Lower leg skin (tissue), 3 donors: ENCODE measurements at regions not wholly inside any gene's neighbourhood (a gene's known extent, or its start where the extent isn't known, plus 50 kb on each side); places are given as distances from the start of the nearest gene placed in this dataset.

Source experiments
- POLR2A ChIP-seq, 2 donors: fragments of 450-650 bp; IDR thresholded peaks; one replicate each; pipeline ENCODE4 v1.6.1; 2016 to 2017; ENCODE audit warnings: antibody characterized with exemption in 2 of 2, mild to moderate bottlenecking in 1 of 2, moderate library complexity in 1 of 2
- TF ChIP-seq, protein P1 (sequence below), 3 donors: fragments of 450-650 bp; IDR thresholded peaks; one replicate each; pipeline ENCODE4 v1.5.1; 2016; ENCODE audit warnings: antibody characterized with exemption in 3 of 3, mild to moderate bottlenecking in 3 of 3, moderate library complexity in 2 of 3

DNA sequence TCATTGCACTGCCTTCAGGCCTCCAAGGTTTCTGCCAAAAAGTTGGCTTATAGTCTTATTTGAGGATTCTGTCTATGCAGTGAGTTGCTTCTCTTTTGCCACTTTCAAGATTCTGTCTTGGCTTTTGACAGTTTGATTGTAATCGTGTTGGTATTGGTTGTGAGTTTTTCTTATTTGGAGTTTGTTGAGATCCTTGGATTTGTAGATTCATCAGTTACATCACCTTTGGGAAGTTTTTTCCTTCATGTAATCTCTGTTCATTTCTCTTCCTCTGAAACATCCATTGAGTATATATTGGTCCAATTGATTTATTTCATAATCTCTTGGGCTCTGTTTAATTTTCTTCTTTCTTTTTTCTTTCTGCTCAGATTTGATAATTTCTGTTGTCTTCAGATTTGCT, 59.8 kb downstream of the SEPTIN7 start:
- TF ChIP-seq, protein P1, sequence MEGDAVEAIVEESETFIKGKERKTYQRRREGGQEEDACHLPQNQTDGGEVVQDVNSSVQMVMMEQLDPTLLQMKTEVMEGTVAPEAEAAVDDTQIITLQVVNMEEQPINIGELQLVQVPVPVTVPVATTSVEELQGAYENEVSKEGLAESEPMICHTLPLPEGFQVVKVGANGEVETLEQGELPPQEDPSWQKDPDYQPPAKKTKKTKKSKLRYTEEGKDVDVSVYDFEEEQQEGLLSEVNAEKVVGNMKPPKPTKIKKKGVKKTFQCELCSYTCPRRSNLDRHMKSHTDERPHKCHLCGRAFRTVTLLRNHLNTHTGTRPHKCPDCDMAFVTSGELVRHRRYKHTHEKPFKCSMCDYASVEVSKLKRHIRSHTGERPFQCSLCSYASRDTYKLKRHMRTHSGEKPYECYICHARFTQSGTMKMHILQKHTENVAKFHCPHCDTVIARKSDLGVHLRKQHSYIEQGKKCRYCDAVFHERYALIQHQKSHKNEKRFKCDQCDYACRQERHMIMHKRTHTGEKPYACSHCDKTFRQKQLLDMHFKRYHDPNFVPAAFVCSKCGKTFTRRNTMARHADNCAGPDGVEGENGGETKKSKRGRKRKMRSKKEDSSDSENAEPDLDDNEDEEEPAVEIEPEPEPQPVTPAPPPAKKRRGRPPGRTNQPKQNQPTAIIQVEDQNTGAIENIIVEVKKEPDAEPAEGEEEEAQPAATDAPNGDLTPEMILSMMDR (IDR thresholded peaks at IDR 0.05) = no peak
- TF ChIP-seq POLR2A (IDR thresholded peaks at IDR 0.05) = no peak
